GM23338 (cell line): ENCODE measurements at regions not wholly inside any gene's neighbourhood (a gene's known extent, or its start where the extent isn't known, plus 50 kb on each side); places are given as distances from the start of the nearest gene placed in this dataset.

Experiments used
- CREB1 ChIP-seq: fragments of 250-450 bp; sonication (Bioruptor Pico); IDR thresholded peaks from 2 replicates; pipeline ENCODE4 v1.5.0; 2020; ENCODE audit warnings: low read depth, mild to moderate bottlenecking, moderate library complexity
- EZH2 ChIP-seq: fragments of 200-600 bp; sonication (generic); IDR thresholded peaks from one replicate; pipeline ENCODE4 v1.8.0; 2017; ENCODE audit warnings: antibody characterized with exemption, mild to moderate bottlenecking, low read depth; ENCODE audit not compliant: unreplicated experiment
- EZH2phosphoT487 ChIP-seq: fragments of 200-600 bp; sonication (generic); IDR thresholded peaks from one replicate; pipeline ENCODE4 v1.8.1; 2018; ENCODE audit warnings: antibody characterized with exemption; ENCODE audit not compliant: unreplicated experiment
- POLR2AphosphoS5 ChIP-seq: IDR thresholded peaks from 2 replicates; pipeline ENCODE4 v1.6.1; 2016; ENCODE audit warnings: antibody characterized with exemption, low read depth
- TF ChIP-seq, protein P1 (sequence below), 2 experiments: fragments of 200-600 bp in 1 of 2; sonication (generic) in 1 of 2; conservative IDR thresholded peaks; 2 replicates each; pipeline versions ENCODE4 v1.5.1 to v1.6.1; 2016 to 2017; ENCODE audit warnings: antibody characterized with exemption in 2 of 2, low read depth in 2 of 2, mild to moderate bottlenecking in 2 of 2, moderate library complexity in 1 of 2
- TF ChIP-seq, protein P2 (sequence below): IDR thresholded peaks from one replicate; pipeline ENCODE4 v1.6.1; 2018; ENCODE audit warnings: antibody characterized with exemption; ENCODE audit not compliant: unreplicated experiment

DNA sequence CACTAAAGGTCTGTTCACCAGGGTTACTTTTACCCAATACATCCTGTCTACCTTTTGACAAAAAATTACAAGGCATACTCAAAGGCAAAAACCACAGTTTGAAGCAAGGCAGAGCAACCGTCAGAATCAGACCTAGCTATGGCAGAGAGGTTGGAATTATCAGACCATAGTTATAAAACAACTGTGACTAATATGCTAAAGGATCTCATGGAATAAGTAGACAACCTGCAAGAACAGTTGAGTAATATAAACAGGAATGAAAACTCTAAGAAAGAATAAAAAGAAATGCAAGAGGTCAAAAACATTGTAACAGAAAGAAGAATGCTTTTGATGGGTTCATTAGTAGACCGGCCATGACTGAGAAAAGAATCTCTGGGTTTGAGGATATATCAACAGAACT is 318.8 kb upstream of the KCNH7 start:
- TF ChIP-seq POLR2AphosphoS5 (no peak), EZH2phosphoT487 (no peak), CREB1 (CRISPR knock-in tag) (no peak), EZH2 (no peak)
- TF ChIP-seq, protein P1, sequence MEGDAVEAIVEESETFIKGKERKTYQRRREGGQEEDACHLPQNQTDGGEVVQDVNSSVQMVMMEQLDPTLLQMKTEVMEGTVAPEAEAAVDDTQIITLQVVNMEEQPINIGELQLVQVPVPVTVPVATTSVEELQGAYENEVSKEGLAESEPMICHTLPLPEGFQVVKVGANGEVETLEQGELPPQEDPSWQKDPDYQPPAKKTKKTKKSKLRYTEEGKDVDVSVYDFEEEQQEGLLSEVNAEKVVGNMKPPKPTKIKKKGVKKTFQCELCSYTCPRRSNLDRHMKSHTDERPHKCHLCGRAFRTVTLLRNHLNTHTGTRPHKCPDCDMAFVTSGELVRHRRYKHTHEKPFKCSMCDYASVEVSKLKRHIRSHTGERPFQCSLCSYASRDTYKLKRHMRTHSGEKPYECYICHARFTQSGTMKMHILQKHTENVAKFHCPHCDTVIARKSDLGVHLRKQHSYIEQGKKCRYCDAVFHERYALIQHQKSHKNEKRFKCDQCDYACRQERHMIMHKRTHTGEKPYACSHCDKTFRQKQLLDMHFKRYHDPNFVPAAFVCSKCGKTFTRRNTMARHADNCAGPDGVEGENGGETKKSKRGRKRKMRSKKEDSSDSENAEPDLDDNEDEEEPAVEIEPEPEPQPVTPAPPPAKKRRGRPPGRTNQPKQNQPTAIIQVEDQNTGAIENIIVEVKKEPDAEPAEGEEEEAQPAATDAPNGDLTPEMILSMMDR (conservative IDR thresholded peaks at IDR 0.05; ENCODE audit: low read depth in 2 of 2): no peak
- TF ChIP-seq, protein P2, sequence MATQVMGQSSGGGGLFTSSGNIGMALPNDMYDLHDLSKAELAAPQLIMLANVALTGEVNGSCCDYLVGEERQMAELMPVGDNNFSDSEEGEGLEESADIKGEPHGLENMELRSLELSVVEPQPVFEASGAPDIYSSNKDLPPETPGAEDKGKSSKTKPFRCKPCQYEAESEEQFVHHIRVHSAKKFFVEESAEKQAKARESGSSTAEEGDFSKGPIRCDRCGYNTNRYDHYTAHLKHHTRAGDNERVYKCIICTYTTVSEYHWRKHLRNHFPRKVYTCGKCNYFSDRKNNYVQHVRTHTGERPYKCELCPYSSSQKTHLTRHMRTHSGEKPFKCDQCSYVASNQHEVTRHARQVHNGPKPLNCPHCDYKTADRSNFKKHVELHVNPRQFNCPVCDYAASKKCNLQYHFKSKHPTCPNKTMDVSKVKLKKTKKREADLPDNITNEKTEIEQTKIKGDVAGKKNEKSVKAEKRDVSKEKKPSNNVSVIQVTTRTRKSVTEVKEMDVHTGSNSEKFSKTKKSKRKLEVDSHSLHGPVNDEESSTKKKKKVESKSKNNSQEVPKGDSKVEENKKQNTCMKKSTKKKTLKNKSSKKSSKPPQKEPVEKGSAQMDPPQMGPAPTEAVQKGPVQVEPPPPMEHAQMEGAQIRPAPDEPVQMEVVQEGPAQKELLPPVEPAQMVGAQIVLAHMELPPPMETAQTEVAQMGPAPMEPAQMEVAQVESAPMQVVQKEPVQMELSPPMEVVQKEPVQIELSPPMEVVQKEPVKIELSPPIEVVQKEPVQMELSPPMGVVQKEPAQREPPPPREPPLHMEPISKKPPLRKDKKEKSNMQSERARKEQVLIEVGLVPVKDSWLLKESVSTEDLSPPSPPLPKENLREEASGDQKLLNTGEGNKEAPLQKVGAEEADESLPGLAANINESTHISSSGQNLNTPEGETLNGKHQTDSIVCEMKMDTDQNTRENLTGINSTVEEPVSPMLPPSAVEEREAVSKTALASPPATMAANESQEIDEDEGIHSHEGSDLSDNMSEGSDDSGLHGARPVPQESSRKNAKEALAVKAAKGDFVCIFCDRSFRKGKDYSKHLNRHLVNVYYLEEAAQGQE: no peak
